ENCODE measurements at regions not wholly inside any gene's neighbourhood (a gene's known extent, or its start where the extent isn't known, plus 50 kb on each side); places are given as distances from the start of the nearest gene placed in this dataset.

GRCh38 chr10:130361351-130362105 lies 225.3 kb downstream of the GLRX3 start:
- H3K27me3 Mint-ChIP-seq: peaks cover 1% of the 10 kb centered on the region
- H3K4me1 Mint-ChIP-seq (ENCODE audit: low read depth): no peaks in the 10 kb centered on the region
- ChIA-PET CTCF (no interaction called here), POLR2A (no interaction called here)
- H3K4me3 Mint-ChIP-seq: no peak overlapping the region
- no peak overlapping the region for H3K27ac Mint-ChIP-seq
- ATAC-seq: no peak
- no peak for DNase-seq
- TF ChIP-seq, protein P1, sequence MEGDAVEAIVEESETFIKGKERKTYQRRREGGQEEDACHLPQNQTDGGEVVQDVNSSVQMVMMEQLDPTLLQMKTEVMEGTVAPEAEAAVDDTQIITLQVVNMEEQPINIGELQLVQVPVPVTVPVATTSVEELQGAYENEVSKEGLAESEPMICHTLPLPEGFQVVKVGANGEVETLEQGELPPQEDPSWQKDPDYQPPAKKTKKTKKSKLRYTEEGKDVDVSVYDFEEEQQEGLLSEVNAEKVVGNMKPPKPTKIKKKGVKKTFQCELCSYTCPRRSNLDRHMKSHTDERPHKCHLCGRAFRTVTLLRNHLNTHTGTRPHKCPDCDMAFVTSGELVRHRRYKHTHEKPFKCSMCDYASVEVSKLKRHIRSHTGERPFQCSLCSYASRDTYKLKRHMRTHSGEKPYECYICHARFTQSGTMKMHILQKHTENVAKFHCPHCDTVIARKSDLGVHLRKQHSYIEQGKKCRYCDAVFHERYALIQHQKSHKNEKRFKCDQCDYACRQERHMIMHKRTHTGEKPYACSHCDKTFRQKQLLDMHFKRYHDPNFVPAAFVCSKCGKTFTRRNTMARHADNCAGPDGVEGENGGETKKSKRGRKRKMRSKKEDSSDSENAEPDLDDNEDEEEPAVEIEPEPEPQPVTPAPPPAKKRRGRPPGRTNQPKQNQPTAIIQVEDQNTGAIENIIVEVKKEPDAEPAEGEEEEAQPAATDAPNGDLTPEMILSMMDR (IDR thresholded peaks at IDR 0.05): no peak
- no peaks in the 10 kb centered on the region for H3K36me3 Mint-ChIP-seq (ENCODE audit: low read depth)
- intact Hi-C loops (cut with micrococcal nuclease): no loop called here
- no peaks in the 10 kb centered on the region for H3K9me3 Mint-ChIP-seq

GRCh38 chr10:130362308-130362761 lies 226.1 kb downstream of the GLRX3 start:
- TF ChIP-seq, protein P1 (IDR thresholded peaks at IDR 0.05): no peak
- no peak for DNase-seq
- H3K27ac Mint-ChIP-seq: no peak overlapping the region
- H3K4me1 Mint-ChIP-seq (ENCODE audit: low read depth): no peaks in the 10 kb centered on the region
- no peaks in the 10 kb centered on the region for H3K9me3 Mint-ChIP-seq
- ChIA-PET CTCF (no interaction called here), POLR2A (no interaction called here)
- intact Hi-C loops (cut with micrococcal nuclease): no loop called here
- H3K27me3 Mint-ChIP-seq: peaks cover 1% of the 10 kb centered on the region
- H3K36me3 Mint-ChIP-seq (ENCODE audit: low read depth): no peaks in the 10 kb centered on the region
- no peak for ATAC-seq
- no peak overlapping the region for H3K4me3 Mint-ChIP-seq

DNA sequence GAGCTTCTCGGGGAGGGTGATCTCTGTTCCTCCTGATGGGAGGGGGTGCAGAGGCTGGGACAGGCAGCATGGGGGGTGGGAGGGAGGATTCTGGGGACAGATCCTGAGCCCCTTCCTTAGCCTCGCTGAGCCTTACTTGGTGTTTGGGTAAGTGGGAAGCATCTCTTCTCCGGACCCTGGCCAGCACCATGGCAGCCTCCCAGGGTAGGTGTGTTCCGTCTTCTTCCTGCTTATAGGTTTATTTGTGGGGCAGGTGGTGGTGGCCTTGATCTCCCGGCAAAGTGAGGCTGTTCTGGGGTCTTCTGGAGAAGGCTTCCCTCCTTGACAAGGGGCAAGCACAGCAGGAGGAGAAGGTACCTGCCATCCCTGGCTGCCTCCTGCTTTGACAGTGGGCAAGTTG lies 226.9 kb downstream of the GLRX3 start:
- H3K36me3 Mint-ChIP-seq (ENCODE audit: low read depth): no peaks in the 10 kb centered on the region
- TF ChIP-seq, protein P1 (IDR thresholded peaks at IDR 0.05): no peak
- H3K27me3 Mint-ChIP-seq: peaks cover 1% of the 10 kb centered on the region
- H3K4me1 Mint-ChIP-seq (ENCODE audit: low read depth): no peaks in the 10 kb centered on the region
- no peaks in the 10 kb centered on the region for H3K9me3 Mint-ChIP-seq
- intact Hi-C loops (cut with micrococcal nuclease): no loop called here
- DNase-seq (no peak), ATAC-seq (no peak)
- no peak overlapping the region for H3K27ac Mint-ChIP-seq
- POLR2A ChIA-PET: no interaction called here
- CTCF ChIA-PET: no interaction called here
- H3K4me3 Mint-ChIP-seq: no peak overlapping the region

DNA sequence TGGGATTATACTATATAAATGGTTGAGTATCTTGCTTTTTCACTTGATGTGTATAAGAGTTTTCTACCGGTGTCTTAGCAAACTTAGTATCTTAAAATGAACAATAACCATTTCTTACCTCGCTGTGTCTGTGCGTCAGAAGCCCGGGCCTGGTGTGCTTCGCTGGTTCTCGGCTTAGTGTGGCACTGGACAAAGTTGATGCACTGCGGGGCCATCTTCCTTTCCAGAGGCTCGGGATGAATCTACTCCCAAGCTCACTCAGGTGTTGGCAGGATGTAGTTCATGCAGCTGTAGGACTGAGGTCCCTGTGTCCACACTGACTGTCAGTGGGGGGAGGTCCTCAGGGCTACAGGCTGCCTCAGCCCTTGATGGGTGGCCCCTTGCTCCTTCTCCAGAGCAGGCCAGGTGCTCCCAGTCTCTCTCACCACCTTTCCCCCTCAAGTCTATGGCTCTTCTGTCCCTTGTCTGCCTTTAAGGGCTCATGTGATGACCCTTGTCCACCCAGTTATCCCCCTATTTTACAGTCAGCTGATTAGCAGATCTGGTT lies 227.8 kb downstream of the GLRX3 start:
- CTCF ChIA-PET: no interaction called here
- intact Hi-C loops (cut with micrococcal nuclease): no loop called here
- ATAC-seq (no peak), DNase-seq (no peak)
- Mint-ChIP-seq H3K36me3 (ENCODE audit: low read depth) (no peaks in the 10 kb centered on the region), H3K9me3 (no peaks in the 10 kb centered on the region), H3K4me3 (no peak overlapping the region), H3K27ac (no peak overlapping the region), H3K27me3 (peaks cover 1% of the 10 kb centered on the region), H3K4me1 (ENCODE audit: low read depth) (no peaks in the 10 kb centered on the region)
- POLR2A ChIA-PET: no interaction called here
- TF ChIP-seq, protein P1 (IDR thresholded peaks at IDR 0.05): no peak

DNA sequence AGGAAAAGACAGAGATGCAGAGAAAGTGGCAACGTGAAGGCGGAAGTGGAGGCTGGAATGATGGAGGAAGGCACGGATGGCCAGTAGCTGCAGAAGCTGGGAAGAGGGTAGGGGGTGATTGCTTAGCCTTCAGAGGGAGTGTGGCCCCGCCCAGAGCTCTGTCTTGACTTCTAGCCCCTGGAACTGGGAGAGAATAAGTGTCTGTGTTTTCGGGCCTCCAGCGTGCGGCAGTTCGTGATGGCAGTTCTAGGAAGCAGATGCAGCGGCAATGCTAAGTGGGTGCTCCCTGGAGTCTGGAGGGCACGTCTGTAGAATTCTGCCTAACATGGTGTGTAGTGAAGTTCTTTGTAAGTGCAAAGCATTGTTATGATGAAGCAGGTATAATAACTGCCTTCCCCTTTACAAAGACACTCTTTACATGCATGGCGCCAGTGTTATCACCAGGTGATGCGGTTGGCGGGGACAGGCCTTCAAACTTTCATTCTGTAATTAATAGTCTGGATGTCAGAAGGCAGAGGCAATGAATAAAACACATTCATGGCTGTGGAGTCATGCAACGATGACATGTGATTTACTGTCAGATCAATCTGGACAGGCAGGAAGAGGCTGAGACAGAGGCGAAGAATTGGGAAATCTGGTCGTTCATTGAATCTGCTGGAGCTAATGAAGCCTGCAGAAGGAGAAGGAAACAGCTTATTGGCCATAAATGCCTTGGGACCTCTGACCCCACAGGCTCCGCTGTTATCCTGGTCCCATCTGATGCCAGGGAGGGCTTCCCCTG lies 228.6 kb downstream of the GLRX3 start:
- ChIA-PET CTCF (no interaction called here), POLR2A (no interaction called here)
- Mint-ChIP-seq H3K27me3 (peaks cover 1% of the 10 kb centered on the region), H3K4me1 (ENCODE audit: low read depth) (no peaks in the 10 kb centered on the region), H3K27ac (no peak overlapping the region), H3K9me3 (no peaks in the 10 kb centered on the region), H3K4me3 (no peak overlapping the region), H3K36me3 (ENCODE audit: low read depth) (no peaks in the 10 kb centered on the region)
- ATAC-seq (no peak), DNase-seq (no peak)
- TF ChIP-seq, protein P1 (IDR thresholded peaks at IDR 0.05): no peak
- intact Hi-C loops (cut with micrococcal nuclease): no loop called here

Data from activated CD8-positive, alpha-beta T cell treated with anti-CD3 and anti-CD28 coated beads for 36 hours (primary cell).